MG63 (cell line): ENCODE measurements at regions not wholly inside any gene's neighbourhood (a gene's known extent, or its start where the extent isn't known, plus 50 kb on each side); places are given as distances from the start of the nearest gene placed in this dataset.

Source experiments
- DNase-seq: peaks from one replicate; pipeline ENCODE4 v3.0.0-alpha.2; 2020
- H3K27me3 ChIP-seq: fragments of 250-450 bp; sonication (Bioruptor Pico); 2 replicates; pipeline ENCODE4 v1.5.1; 2020; ENCODE audit warnings: mild to moderate bottlenecking, moderate library complexity
- H3K36me3 ChIP-seq: fragments of 250-450 bp; sonication (Bioruptor Pico); 2 replicates; pipeline ENCODE4 v1.5.1; 2020; ENCODE audit warnings: mild to moderate bottlenecking, moderate library complexity
- H3K4me3 ChIP-seq: fragments of 250-450 bp; sonication (Bioruptor Pico); 2 replicates; pipeline ENCODE4 v1.5.1; 2020; ENCODE audit warnings: mild to moderate bottlenecking, moderate library complexity
- H3K9me3 ChIP-seq: fragments of 250-450 bp; sonication (Bioruptor Pico); 2 replicates; pipeline ENCODE4 v1.5.1; 2020; ENCODE audit warnings: mild to moderate bottlenecking, moderate library complexity

DNA sequence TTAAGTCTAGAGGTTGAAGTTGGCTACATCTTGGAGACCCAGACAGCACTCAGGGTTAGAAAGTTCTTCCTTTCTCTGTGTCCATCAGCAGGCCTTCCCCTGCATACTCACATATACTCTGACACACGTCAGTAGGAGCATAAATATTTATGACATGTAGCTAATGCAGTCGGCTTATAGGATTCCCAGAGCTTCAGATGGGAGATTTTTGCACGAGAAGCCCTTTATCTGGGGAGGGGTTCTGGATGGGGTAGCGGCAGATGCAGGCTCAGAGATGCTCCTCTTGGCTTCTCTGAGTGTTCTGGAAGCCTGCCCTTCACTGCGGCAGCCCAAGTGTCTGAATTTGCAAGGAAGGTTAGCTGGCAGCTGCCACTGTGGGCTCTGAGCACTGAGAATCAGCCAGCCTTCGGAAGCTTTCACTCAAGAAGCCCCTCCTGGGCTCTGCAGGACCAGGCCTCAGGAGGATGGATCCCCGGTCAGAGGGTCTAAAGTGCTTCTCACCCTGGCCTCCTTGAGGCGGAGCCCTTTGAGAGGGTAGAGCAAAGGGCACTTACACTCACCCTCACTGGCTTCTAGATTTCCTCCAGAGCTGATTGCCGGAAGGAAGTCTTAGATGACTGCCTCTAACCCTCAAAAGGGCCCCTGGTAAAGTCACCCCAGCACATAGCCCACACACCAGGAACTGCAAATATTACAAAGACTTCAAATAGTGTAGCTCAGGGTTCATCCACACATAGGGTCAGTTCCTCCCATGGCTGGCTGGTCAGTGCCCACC is 68.1 kb upstream of the NFASC start:
- H3K4me3 ChIP-seq = no peak overlapping the region
- no peaks in the 10 kb centered on the region for H3K36me3 ChIP-seq
- DNase-seq = no peak
- H3K9me3 ChIP-seq = no peaks in the 10 kb centered on the region
- no peaks in the 10 kb centered on the region; the same call in 1 of the 2 replicates for H3K27me3 ChIP-seq

DNA sequence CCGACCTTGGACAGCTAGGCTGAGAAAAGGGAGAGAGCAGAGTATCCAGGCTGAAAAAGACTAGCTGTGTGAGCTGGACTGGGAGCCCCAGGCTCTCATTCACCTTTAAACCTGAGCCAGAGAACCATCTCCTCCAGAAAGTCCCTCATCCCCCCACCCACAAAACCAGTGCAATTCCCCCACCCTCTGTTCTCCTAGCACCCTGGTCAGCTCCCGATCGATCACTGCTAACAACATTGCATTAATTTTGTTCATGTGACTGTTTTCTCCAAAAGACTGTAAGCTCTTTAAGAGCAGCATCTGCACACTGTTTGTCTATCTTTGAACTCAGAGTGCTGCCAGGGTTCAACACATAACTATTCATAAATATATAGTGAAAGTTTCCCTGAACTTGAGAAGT is 67.1 kb upstream of the NFASC start:
- Histone ChIP-seq H3K36me3 (no peaks in the 10 kb centered on the region), H3K27me3 (no peaks in the 10 kb centered on the region; the same call in 1 of the 2 replicates), H3K4me3 (no peak overlapping the region), H3K9me3 (no peaks in the 10 kb centered on the region)
- DNase-seq = no peak

DNA sequence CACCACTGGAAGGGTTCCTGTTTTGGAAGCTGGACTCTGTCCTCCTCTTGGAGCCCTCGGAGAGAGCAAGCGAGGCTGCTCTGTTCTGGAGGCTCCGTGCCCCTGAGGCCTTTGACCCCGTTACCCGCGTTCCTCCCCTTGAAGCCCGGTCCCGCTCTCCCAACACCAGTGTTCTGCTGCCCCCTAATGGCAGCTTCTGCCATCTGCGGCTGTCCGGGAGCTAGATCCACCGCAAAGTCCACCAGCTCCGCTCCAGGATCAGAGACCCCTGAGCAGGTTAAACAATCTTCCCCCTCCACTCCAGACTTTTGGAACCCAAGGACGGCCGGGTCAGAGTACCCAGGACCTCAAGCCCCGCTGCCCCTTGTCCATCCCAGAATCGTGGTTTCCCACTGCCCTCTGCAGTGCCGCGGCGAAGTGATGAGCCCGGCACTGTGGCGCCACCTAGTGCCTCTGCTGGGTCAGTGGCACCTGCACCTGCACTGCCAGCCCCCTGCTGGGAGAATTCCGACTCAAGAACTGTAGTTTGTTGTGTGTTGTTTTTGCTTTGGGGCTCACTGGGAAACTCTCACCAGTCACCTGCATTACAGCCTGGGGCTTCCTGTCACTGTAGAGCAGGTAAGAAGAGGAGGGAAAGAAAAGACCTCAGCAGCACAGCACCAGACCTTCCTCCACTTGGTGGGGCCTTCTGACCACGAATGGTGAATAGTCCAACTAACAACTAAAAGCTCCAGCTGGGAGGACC is 63.5 kb upstream of the NFASC start:
- peak overlapping the region; percentile 56 for H3K4me3 ChIP-seq
- H3K9me3 ChIP-seq = no peaks in the 10 kb centered on the region
- no peaks in the 10 kb centered on the region for H3K36me3 ChIP-seq
- peak; percentile 77 for DNase-seq
- no peaks in the 10 kb centered on the region for H3K27me3 ChIP-seq

DNA sequence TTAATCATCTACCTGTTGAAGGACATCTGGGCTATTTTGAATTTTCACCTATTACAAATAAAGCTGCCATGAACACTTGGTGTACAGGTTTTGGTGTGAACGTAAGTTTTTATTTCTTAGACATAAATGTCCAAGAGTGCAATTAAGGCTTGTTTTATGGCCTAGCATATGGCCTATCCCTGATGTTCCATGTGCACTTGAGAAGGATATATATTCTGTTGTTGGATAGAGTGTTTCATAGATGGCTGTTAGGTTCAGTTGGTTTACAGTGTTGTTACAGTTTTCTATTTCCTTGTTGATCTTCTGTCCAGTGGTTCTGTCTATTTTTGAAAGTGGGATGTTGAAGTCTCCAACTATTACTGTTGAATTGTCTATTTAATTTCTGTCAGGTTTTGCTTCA is 61.2 kb upstream of the NFASC start:
- Histone ChIP-seq H3K27me3 (peaks cover 7% of the 10 kb centered on the region; the same call in 1 of the 2 replicates), H3K36me3 (no peaks in the 10 kb centered on the region), H3K9me3 (no peaks in the 10 kb centered on the region), H3K4me3 (no peak overlapping the region)
- no peak for DNase-seq

DNA sequence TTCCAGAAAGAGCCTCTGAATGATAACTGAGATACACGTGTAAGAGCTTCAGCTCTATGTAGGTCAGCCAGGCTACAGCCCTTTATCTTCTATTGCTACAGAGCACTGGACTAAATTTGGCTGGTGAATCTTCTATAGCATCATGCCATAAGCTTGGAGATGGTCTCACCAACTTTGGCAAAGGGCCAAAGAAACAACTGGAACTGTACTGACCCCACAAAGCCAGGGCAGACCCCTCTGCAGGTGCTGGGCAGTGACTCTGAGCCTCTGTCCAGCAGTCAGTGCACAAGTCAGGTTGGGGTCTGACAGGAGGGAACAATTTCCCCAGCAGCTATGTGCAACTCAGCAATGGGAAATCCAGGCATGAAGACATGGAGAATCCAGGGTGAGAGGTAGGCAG is 57.8 kb upstream of the NFASC start:
- no peaks in the 10 kb centered on the region for H3K9me3 ChIP-seq
- H3K27me3 ChIP-seq = peaks cover 27% of the 10 kb centered on the region
- no peak for DNase-seq
- no peak overlapping the region for H3K4me3 ChIP-seq
- no peaks in the 10 kb centered on the region for H3K36me3 ChIP-seq

DNA sequence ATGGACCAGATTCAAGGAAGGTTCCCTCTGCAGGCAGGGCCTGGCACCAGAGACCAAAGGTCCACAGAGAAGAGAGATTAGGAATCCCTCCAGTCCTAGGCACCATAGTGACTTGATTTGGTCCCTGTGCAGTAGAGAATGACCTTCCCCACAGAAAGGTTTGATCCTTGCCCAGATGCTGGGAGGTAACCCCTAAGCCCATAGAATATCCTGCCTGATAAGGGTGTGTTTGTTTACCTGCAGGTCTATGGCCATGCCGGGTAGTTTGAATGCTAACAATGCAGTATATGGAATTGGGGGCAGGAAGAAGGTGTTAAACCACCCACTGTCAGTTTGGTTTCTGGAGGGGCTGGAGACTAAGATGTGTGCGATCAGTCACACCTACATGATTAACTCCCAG is 57.1 kb upstream of the NFASC start:
- no peak for DNase-seq
- no peaks in the 10 kb centered on the region for H3K36me3 ChIP-seq
- H3K4me3 ChIP-seq = no peak overlapping the region
- peaks cover 27% of the 10 kb centered on the region for H3K27me3 ChIP-seq
- H3K9me3 ChIP-seq = no peaks in the 10 kb centered on the region

DNA sequence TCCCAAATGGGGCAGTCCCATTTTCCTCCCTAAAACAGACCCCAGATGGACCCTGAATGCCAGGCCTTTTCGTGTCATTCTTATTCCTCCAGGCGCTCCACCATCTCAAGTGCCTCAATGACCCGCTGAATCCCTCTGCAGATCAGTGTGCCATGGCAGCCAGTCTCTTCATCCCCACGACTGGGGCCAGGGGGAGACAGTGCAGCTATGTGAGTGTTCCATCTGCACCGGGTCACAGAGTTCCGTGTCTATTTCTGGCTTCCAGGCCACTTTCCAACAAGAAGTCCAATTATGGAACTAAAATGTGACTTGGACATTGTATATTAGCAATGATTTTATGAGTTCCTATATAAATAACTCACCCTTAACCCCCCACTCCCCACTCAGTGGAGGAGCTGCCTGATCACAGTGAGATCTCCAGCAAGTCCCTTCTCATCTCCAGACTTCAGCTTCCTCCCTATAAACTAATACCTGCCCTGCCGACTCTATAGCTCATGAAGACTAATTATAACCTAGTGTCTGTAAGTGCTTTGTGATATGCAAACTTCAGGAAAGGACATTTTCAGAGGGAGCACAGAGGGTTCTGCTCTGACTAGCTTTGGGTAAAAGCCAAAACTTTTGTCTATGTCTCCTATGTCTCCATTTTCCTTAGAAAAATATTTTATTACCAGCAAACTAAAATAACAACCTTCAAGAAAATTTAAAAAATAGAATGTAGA is 56.3 kb upstream of the NFASC start:
- Histone ChIP-seq H3K27me3 (peaks cover 29% of the 10 kb centered on the region), H3K9me3 (no peaks in the 10 kb centered on the region), H3K36me3 (no peaks in the 10 kb centered on the region), H3K4me3 (no peak overlapping the region)
- DNase-seq = no peak

DNA sequence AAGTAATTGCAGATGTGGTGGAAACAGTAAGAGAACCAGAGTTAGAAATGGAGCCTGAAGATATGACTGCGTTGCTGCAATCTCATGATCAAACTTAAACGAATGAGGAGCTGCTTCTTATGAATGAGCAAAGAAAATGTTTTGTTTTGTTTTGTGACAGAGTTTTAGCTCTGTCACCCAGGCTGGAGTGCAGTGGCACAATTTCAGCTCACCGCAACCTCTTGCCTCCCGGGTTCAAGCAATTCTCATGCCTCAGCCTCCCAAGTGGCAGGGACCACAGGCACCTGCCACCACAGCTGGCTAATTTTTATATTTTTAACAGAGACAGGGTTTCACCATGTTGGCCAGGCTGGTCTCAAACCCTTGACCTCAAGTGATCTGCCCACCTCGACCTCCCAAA is 53.3 kb upstream of the NFASC start:
- Histone ChIP-seq H3K4me3 (no peak overlapping the region), H3K36me3 (no peaks in the 10 kb centered on the region)
- no peak for DNase-seq

DNA sequence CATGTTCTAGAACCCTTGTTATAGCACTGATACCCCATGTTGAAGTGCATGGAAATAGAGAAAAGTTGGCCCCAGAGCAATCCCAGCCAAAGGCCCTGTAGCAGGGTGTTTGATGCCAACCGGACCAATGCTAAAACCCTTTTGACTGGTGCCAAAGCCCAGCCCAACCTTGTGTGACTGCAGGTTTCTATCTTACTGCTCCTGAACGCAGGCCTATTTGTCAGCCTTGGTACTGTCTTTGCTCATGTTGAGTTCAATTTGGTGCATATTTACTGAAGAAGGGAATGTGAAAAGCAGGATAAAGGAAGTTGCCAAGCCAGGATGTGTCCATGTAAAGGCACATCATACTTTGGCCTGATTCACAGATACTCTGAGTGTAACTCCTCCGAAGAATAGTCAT is 51.7 kb upstream of the NFASC start:
- no peaks in the 10 kb centered on the region for H3K9me3 ChIP-seq
- peaks cover 25% of the 10 kb centered on the region for H3K27me3 ChIP-seq
- H3K36me3 ChIP-seq = no peaks in the 10 kb centered on the region
- no peak overlapping the region for H3K4me3 ChIP-seq
- no peak for DNase-seq

More for the DNA sequence above, 53.3 kb upstream of the NFASC start:
- Histone ChIP-seq H3K9me3 (no peaks in the 10 kb centered on the region), H3K27me3 (peaks cover 29% of the 10 kb centered on the region)

DNA sequence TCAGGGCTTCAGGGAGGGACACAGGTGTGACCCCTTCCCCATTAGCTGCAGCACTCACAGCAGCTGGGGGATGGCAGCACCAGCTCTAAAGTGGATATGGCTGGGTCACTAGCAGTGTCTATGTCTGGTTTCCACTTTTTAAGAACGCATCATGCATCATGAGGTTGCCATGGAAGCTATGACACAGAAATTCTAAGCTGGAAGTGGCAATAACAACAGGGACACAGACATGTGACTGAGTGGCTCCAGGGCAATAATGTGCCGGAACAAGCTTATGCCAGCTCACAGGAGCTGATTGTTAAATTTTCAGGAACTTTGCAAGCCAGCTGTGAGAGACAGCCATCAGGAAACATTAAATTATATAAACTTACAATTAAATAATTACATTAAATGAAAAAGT is 51.2 kb upstream of the NFASC start:
- Histone ChIP-seq H3K9me3 (no peaks in the 10 kb centered on the region), H3K27me3 (peaks cover 22% of the 10 kb centered on the region), H3K36me3 (no peaks in the 10 kb centered on the region), H3K4me3 (no peak overlapping the region)
- no peak for DNase-seq
